GM21576 (cell line): ENCODE measurements at regions not wholly inside any gene's neighbourhood (a gene's known extent, or its start where the extent isn't known, plus 50 kb on each side); places are given as distances from the start of the nearest gene placed in this dataset.
"Not testable (repeated sequence)": the region's sequence is repeated elsewhere in the genome, so short reads cannot be mapped to it uniquely, and the experiment has no call there.

Experiments
- ATAC-seq: cut with Tn5 transposase; IDR thresholded peaks from one replicate; pipeline ENCODE4 v1.9.1; 2021; ENCODE audit warnings: mild to moderate bottlenecking, moderate library complexity; ENCODE audit not compliant: unreplicated experiment

GRCh38 chr5:91315701-91316100 is 67.4 kb downstream of the ARRDC3 start:
- ATAC-seq = no peak

- peak; percentile 52 for ATAC-seq
Observed at GRCh38 chr5:91313757-91314673, 69.1 kb downstream of the ARRDC3 start.

GRCh38 chr5:91312698-91313097 is 70.4 kb downstream of the ARRDC3 start:
- no peak for ATAC-seq

- peak; percentile 94 for ATAC-seq
Observed at GRCh38 chr5:91311697-91312501, 71.2 kb downstream of the ARRDC3 start.

GRCh38 chr5:91311168-91311696 is 71.9 kb downstream of the ARRDC3 start:
- peak; percentile 8 for ATAC-seq

GRCh38 chr5:91308157-91308556 is 75.0 kb downstream of the ARRDC3 start:
- ATAC-seq = not testable (repeated sequence)

GRCh38 chr5:91307048-91307447 is 76.1 kb downstream of the ARRDC3 start:
- no peak for ATAC-seq

- ATAC-seq = no peak
Observed at GRCh38 chr5:91306497-91306896, 76.6 kb downstream of the ARRDC3 start.

GRCh38 chr5:91305640-91306039 is 77.5 kb downstream of the ARRDC3 start:
- no peak for ATAC-seq

GRCh38 chr5:91304015-91304414 is 79.1 kb downstream of the ARRDC3 start:
- ATAC-seq = not testable (repeated sequence)

GRCh38 chr5:91302958-91303357 is 80.2 kb downstream of the ARRDC3 start:
- ATAC-seq = no peak

- ATAC-seq = no peak
Observed at GRCh38 chr5:91302305-91302704, 80.8 kb downstream of the ARRDC3 start.

- no peak for ATAC-seq
Observed at GRCh38 chr5:91301106-91301846, 81.8 kb downstream of the ARRDC3 start.

- ATAC-seq = no peak
Observed at GRCh38 chr5:91297994-91298393, 85.1 kb downstream of the ARRDC3 start.

GRCh38 chr5:91296674-91297143 is 86.4 kb downstream of the ARRDC3 start:
- ATAC-seq = no peak

- not testable (repeated sequence) for ATAC-seq
Observed at GRCh38 chr5:91296102-91296501, 87.0 kb downstream of the ARRDC3 start.

GRCh38 chr5:91293131-91293530 is 90.0 kb downstream of the ARRDC3 start:
- ATAC-seq = peak; percentile 97

- ATAC-seq = no peak
Observed at GRCh38 chr5:91291628-91292569, 91.2 kb downstream of the ARRDC3 start.

- ATAC-seq = no peak
Observed at GRCh38 chr5:91288118-91288916, 94.8 kb downstream of the ARRDC3 start.
